ENCODE measurements at regions not wholly inside any gene's neighbourhood (a gene's known extent, or its start where the extent isn't known, plus 50 kb on each side); places are given as distances from the start of the nearest gene placed in this dataset.

- Histone ChIP-seq H3K4me1 (no peaks in the 10 kb centered on the region), H3K9me3 (no peaks in the 10 kb centered on the region), H3K27me3 (no peaks in the 10 kb centered on the region), H3K27ac (no peak overlapping the region), H3K36me3 (no peaks in the 10 kb centered on the region), H3K4me3 (no peak overlapping the region)
- intact Hi-C loops (cut with DNase I) = no loop called here
- no peak for DNase-seq
- TF ChIP-seq CTCF (IDR thresholded peaks at IDR 0.05) = no peak
- peak; percentile 40 for ATAC-seq
Observed at GRCh38 chr6:167588181-167588919, 238.4 kb upstream of the AFDN start.

GRCh38 chr6:167588920-167589614, 237.6 kb upstream of the AFDN start:
- no peak overlapping the region for H3K27ac ChIP-seq
- no peak for TF ChIP-seq CTCF (IDR thresholded peaks at IDR 0.05)
- H3K4me3 ChIP-seq = no peak overlapping the region
- DNase-seq (no peak), ATAC-seq (peak; percentile 32)
- H3K27me3 ChIP-seq = no peaks in the 10 kb centered on the region
- no peaks in the 10 kb centered on the region for H3K9me3 ChIP-seq
- no peaks in the 10 kb centered on the region for H3K4me1 ChIP-seq
- no peaks in the 10 kb centered on the region for H3K36me3 ChIP-seq
- intact Hi-C loops (cut with DNase I) = no loop called here

GRCh38 chr6:167589615-167589940, 237.1 kb upstream of the AFDN start:
- Histone ChIP-seq H3K4me3 (no peak overlapping the region), H3K27ac (no peak overlapping the region), H3K36me3 (no peaks in the 10 kb centered on the region), H3K9me3 (no peaks in the 10 kb centered on the region), H3K4me1 (no peaks in the 10 kb centered on the region), H3K27me3 (no peaks in the 10 kb centered on the region)
- ATAC-seq (no peak), DNase-seq (no peak)
- intact Hi-C loops (cut with DNase I) = no loop called here
- no peak for TF ChIP-seq CTCF (IDR thresholded peaks at IDR 0.05)

GRCh38 chr6:167590193-167590592, 236.5 kb upstream of the AFDN start:
- peak; percentile 27 for ATAC-seq
- Histone ChIP-seq H3K27me3 (no peaks in the 10 kb centered on the region), H3K27ac (no peak overlapping the region), H3K9me3 (no peaks in the 10 kb centered on the region), H3K4me3 (no peak overlapping the region), H3K36me3 (no peaks in the 10 kb centered on the region), H3K4me1 (no peaks in the 10 kb centered on the region)
- no peak for TF ChIP-seq CTCF (IDR thresholded peaks at IDR 0.05)
- intact Hi-C loops (cut with DNase I) = no loop called here
- DNase-seq = no peak

All from upper lobe of right lung (tissue), 1 donor.